Keratinocyte (primary cell): ENCODE measurements at regions not wholly inside any gene's neighbourhood (a gene's known extent, or its start where the extent isn't known, plus 50 kb on each side); places are given as distances from the start of the nearest gene placed in this dataset.

ENCODE experiments used
- DNase-seq: peaks from one replicate; pipeline ENCODE4 v3.0.0-alpha.2; 2011; ENCODE audit warnings: low read depth, missing footprints, low spot score
- FAIRE-seq: peaks from 2 replicates; lab custom pipeline; 2011; peaks lifted over from hg19 to GRCh38; lab: Jason Lieb, UNC
- H2AFZ ChIP-seq: 2 replicates; pipeline ENCODE4 v1.6.0; 2012; ENCODE audit warnings: low read length, control low read depth, inconsistent platforms; ENCODE audit not compliant: control insufficient read depth
- H3K27ac ChIP-seq: 2 replicates; pipeline ENCODE4 v1.5.1; 2011; ENCODE audit warnings: low read length; ENCODE audit not compliant: control insufficient read depth, insufficient read depth
- H3K27me3 ChIP-seq: 3 replicates; pipeline ENCODE4 v1.6.0; 2011; ENCODE audit warnings: low read length; ENCODE audit not compliant: control insufficient read depth, insufficient read depth; ENCODE audit errors: extremely low read depth
- H3K36me3 ChIP-seq, 2 experiments: 2 replicates in 1 of 2; 3 replicates in 1 of 2; pipeline ENCODE4 v1.5.1; 2011; ENCODE audit warnings: low read length in 2 of 2, mild to moderate bottlenecking in 1 of 2; ENCODE audit not compliant: control insufficient read depth in 2 of 2, insufficient read depth in 2 of 2; ENCODE audit errors: extremely low read depth in 1 of 2
- H3K4me1 ChIP-seq: 3 replicates; pipeline ENCODE4 v1.5.1; 2011; ENCODE audit warnings: low read length; ENCODE audit not compliant: control insufficient read depth, insufficient read depth; ENCODE audit errors: extremely low read depth
- H3K4me2 ChIP-seq: 3 replicates; pipeline ENCODE4 v1.6.0; 2011; ENCODE audit warnings: low read depth, low read length; ENCODE audit not compliant: control insufficient read depth, insufficient read depth; ENCODE audit errors: extremely low read depth
- H3K4me3 ChIP-seq, 3 experiments: fragments of 200-600 bp in 1 of 3; sonication (generic) in 1 of 3; 2 replicates in 2 of 3; 3 replicates in 1 of 3; pipeline ENCODE4 v1.5.1; 2011 to 2016; ENCODE audit warnings: low read length in 3 of 3, mild to moderate bottlenecking in 3 of 3, control low read depth in 2 of 3, inconsistent platforms in 1 of 3, low read depth in 1 of 3, mixed read lengths in 1 of 3, mixed run types in 1 of 3, moderate library complexity in 1 of 3; ENCODE audit not compliant: control insufficient read depth in 2 of 3, insufficient read depth in 2 of 3; ENCODE audit errors: extremely low read depth in 1 of 3
- H3K79me2 ChIP-seq: 2 replicates; pipeline ENCODE4 v1.6.0; 2012; ENCODE audit warnings: low read length; ENCODE audit not compliant: control insufficient read depth, insufficient read depth
- H3K9ac ChIP-seq: 3 replicates; pipeline ENCODE4 v1.6.0; 2011; ENCODE audit warnings: low read length; ENCODE audit not compliant: control insufficient read depth, insufficient read depth; ENCODE audit errors: extremely low read depth
- H3K9me1 ChIP-seq: 3 replicates; pipeline ENCODE4 v1.6.0; 2011; ENCODE audit warnings: low read length; ENCODE audit not compliant: control insufficient read depth, insufficient read depth; ENCODE audit errors: extremely low read depth
- H3K9me3 ChIP-seq: 2 replicates; pipeline ENCODE4 v1.5.1; 2012; ENCODE audit warnings: low read depth, low read length; ENCODE audit not compliant: control insufficient read depth
- H4K20me1 ChIP-seq: 3 replicates; pipeline ENCODE4 v1.6.0; 2011; ENCODE audit warnings: low read length; ENCODE audit not compliant: control insufficient read depth, insufficient read depth; ENCODE audit errors: extremely low read depth
- EZH2 ChIP-seq: IDR thresholded peaks from one replicate; pipeline ENCODE4 v1.6.1; 2012; ENCODE audit warnings: inconsistent platforms, mild to moderate bottlenecking, low read length, moderate library complexity
- dilution Hi-C: fragments of 300-500 bp; cut with MboI; formaldehyde crosslinking; loops from one replicate; pipeline ENCODE4 v1.7.0; 2020; ENCODE audit warnings: low sequenced_read_pairs; ENCODE audit not compliant: extremely low pct_ligation_motif_present
- TF ChIP-seq, protein P1 (sequence below), 3 experiments: IDR thresholded peaks in 1 of 3; conservative IDR thresholded peaks in 1 of 3; optimal IDR thresholded peaks in 1 of 3; 2 replicates in 2 of 3; 3 replicates in 1 of 3; pipeline versions ENCODE3 to v1.5.1; 2011; ENCODE audit warnings: low read length in 3 of 3, mild to moderate bottlenecking in 3 of 3, moderate library complexity in 2 of 3, control low read depth in 1 of 3, inconsistent platforms in 1 of 3; ENCODE audit not compliant: insufficient read depth in 2 of 3; ENCODE audit errors: extremely low read depth in 1 of 3

GRCh38 chr6:74505391-74505790 lies 700.5 kb downstream of the COL12A1 start:
- FAIRE-seq (no peak), DNase-seq (no peak)
- H3K4me1 ChIP-seq, result no peaks in the 10 kb centered on the region
- dilution Hi-C loops, result no loop called here
- no peaks in the 10 kb centered on the region for H3K27me3 ChIP-seq
- no peak overlapping the region for H3K4me2 ChIP-seq
- TF ChIP-seq EZH2, result no peak
- TF ChIP-seq, protein P1, sequence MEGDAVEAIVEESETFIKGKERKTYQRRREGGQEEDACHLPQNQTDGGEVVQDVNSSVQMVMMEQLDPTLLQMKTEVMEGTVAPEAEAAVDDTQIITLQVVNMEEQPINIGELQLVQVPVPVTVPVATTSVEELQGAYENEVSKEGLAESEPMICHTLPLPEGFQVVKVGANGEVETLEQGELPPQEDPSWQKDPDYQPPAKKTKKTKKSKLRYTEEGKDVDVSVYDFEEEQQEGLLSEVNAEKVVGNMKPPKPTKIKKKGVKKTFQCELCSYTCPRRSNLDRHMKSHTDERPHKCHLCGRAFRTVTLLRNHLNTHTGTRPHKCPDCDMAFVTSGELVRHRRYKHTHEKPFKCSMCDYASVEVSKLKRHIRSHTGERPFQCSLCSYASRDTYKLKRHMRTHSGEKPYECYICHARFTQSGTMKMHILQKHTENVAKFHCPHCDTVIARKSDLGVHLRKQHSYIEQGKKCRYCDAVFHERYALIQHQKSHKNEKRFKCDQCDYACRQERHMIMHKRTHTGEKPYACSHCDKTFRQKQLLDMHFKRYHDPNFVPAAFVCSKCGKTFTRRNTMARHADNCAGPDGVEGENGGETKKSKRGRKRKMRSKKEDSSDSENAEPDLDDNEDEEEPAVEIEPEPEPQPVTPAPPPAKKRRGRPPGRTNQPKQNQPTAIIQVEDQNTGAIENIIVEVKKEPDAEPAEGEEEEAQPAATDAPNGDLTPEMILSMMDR (optimal IDR thresholded peaks at IDR 0.05 in 1 of 3, IDR thresholded peaks at IDR 0.05 in 1 of 3, conservative IDR thresholded peaks at IDR 0.05 in 1 of 3; ENCODE audit: extremely low read depth in 1 of 3, insufficient read depth in 2 of 3, low read length in 3 of 3), result no peak
- H3K9me1 ChIP-seq, result no peaks in the 10 kb centered on the region
- H3K36me3 ChIP-seq, result no peaks in the 10 kb centered on the region
- no peak overlapping the region for H3K27ac ChIP-seq
- H3K9ac ChIP-seq, result no peak overlapping the region
- no peaks in the 10 kb centered on the region for H4K20me1 ChIP-seq
- no peak overlapping the region for H3K4me3 ChIP-seq
- peaks cover 4% of the 10 kb centered on the region for H3K9me3 ChIP-seq
- H2AFZ ChIP-seq, result no peak overlapping the region
- no peaks in the 10 kb centered on the region for H3K79me2 ChIP-seq

- H3K4me3 ChIP-seq, result no peak overlapping the region
- H3K9me1 ChIP-seq, result no peaks in the 10 kb centered on the region
- H3K79me2 ChIP-seq, result no peaks in the 10 kb centered on the region
- dilution Hi-C loops, result no loop called here
- no peaks in the 10 kb centered on the region for H3K4me1 ChIP-seq
- no peak for DNase-seq
- no peak overlapping the region for H3K4me2 ChIP-seq
- H2AFZ ChIP-seq, result no peak overlapping the region
- H3K36me3 ChIP-seq, result no peaks in the 10 kb centered on the region
- no peaks in the 10 kb centered on the region for H4K20me1 ChIP-seq
- H3K27me3 ChIP-seq, result no peaks in the 10 kb centered on the region
- H3K9ac ChIP-seq, result no peak overlapping the region
- H3K9me3 ChIP-seq, result peaks cover 4% of the 10 kb centered on the region
- no peak overlapping the region for H3K27ac ChIP-seq
- TF ChIP-seq, protein P1 (optimal IDR thresholded peaks at IDR 0.05 in 1 of 3, IDR thresholded peaks at IDR 0.05 in 1 of 3, conservative IDR thresholded peaks at IDR 0.05 in 1 of 3; ENCODE audit: extremely low read depth in 1 of 3, insufficient read depth in 2 of 3, low read length in 3 of 3), result no peak
- TF ChIP-seq EZH2, result no peak
- no peak for FAIRE-seq
Observed at GRCh38 chr6:74504941-74505340, 700.9 kb downstream of the COL12A1 start.
